ENCODE measurements at regions not wholly inside any gene's neighbourhood (a gene's known extent, or its start where the extent isn't known, plus 50 kb on each side); places are given as distances from the start of the nearest gene placed in this dataset.

DNA sequence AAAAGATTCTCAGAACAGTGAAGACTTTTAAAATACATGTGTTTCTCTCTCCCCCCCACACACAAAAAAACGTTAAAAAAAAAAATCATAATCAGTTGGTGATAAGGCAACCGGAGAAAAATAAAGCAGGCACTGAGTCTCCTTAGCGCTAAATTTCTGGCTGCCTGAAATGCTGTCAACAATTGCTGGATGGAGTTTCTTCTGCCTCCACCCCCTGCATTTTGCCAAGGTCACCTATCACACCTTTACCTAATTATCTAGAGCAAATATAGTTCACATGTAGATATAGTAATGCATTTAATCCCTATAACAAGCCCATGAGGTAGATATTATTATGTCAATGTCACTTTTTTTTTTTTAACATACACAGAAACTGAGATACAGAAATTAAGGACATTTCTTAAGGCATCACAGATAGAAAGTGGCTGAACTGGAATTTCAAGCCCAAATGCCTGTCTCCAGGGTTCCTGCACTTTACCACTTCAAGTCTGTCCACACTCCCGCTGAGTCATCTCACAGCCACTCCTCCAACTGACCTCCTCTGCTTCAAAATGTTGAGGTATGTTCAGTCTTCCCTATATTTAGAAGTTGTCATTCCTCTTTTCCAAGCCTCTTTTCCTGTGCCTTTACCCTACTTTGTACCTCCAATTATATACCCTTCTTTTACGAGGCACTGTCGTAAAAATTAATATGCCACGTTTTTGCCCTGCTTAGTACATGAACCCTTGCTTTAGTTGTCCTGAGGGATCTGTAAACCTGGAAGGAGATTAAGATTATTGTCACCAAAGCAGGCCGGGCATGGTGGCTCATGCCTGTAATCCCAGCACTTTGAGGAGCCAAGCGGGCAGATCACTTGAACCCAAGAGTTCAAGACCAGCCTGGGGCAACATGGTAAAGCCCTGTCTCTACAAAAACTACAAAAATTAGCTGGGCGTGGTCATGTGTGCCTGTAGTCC, 72.8 kb upstream of the MPP7 start:
- Histone ChIP-seq H3K27me3 (ENCODE audit: control insufficient read depth in 1 of 2, insufficient read depth in 2 of 2, low read length in 2 of 2) (no peaks in the 10 kb centered on the region), H3K9me3 (ENCODE audit: low read length) (no peaks in the 10 kb centered on the region), H3K4me3 (replicated peaks in 1 of 3; ENCODE audit: insufficient read depth in 1 of 3, low read depth in 2 of 3, low read length in 3 of 3) (no peak overlapping the region), H3K9ac (ENCODE audit: insufficient read depth, low read depth, low read length) (no peak overlapping the region), H3K4me2 (ENCODE audit: low read depth, low read length) (no peak overlapping the region), H3K36me3 (replicated peaks in 1 of 2; ENCODE audit: control insufficient read depth in 1 of 2, insufficient read depth in 2 of 2, low read length in 2 of 2) (no peaks in the 10 kb centered on the region), H3K79me2 (ENCODE audit: insufficient read depth, low read length) (no peaks in the 10 kb centered on the region), H4K20me1 (ENCODE audit: insufficient read depth, low read length) (no peaks in the 10 kb centered on the region), H2AFZ (ENCODE audit: low read length) (no peak overlapping the region), H3K27ac (ENCODE audit: extremely low read length, insufficient read depth, low read length) (no peak overlapping the region), H3K4me1 (ENCODE audit: insufficient read depth, low read length) (peaks cover 56% of the 10 kb centered on the region)
- ATAC-seq (no peak), FAIRE-seq (no peak), DNase-seq (ENCODE audit: low spot score) (no peak)
- WGBS (ENCODE audit: low lambda C conversion rate), result 76% methylated on average over 10 of the region's 10 CpGs
- ChIA-PET CTCF (ENCODE audit: low intra/inter-chr PET ratio, low total read pairs) (no interaction called here), POLR2A (no interaction called here)
- intact Hi-C loops (cut with micrococcal nuclease; ENCODE audit: unreplicated experiment), result no loop called here
- no TSS peak for BruUV-seq (replicated peaks)
- TF ChIP-seq SSRP1 (CRISPR knock-in tag; IDR thresholded peaks at IDR 0.05) (no peak), NFE2L2 (IDR thresholded peaks at IDR 0.05; ENCODE audit: low read length) (peak; percentile 36; the same call in 1 of the 2 replicates), FOSL2 (CRISPR knock-in tag; IDR thresholded peaks at IDR 0.05) (peak; percentile 22; the same call in 1 of the 2 replicates)
- in situ Hi-C loops (cut with HindIII; ENCODE audit: extremely low pct_ligation_motif_present, low pct_unique_long_range_greater_than_20kb), result loop anchor here (25.0 kb wide), 2 partner anchors 638 to 813 kb away; partner anchors contain the start of gene MKX

DNA sequence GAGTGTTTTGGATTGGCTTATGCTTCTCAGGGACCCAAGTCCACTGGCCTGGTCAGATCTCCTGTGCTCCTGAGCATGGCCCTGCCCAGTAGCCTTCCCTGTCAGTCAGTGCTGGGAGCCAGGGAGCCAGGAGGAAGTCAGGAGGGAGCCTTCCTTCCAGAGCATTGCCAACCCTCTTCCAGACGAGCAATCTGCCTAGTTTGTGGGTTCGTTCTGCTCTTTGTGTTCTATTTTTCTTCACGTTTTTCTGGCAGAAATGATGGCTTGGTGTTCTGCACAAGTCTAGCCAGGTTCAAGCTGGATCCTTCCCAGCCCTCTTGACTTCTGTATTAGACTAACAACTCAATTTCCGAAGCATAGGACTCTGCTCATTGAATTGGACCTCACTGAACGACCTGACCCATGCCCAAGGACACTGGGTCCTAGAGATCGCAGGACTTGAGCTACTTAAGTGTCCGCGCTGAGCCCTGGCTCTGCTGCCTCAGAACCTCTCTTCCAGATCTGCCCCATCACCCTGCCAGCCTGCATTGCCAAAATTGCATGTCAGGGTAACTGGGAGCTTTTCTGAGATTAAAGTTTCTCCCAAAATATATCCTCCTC, 76.2 kb upstream of the MPP7 start:
- H3K4me3 ChIP-seq (replicated peaks in 1 of 3; ENCODE audit: insufficient read depth in 1 of 3, low read depth in 2 of 3, low read length in 3 of 3), result no peak overlapping the region
- ChIA-PET POLR2A (interaction anchor here (3.1 kb wide), 1 partner anchor 76 kb away, joined by 30 read pairs; the partner anchor contains the start of gene MPP7), CTCF (ENCODE audit: low intra/inter-chr PET ratio, low total read pairs) (no interaction called here)
- H3K4me1 ChIP-seq (ENCODE audit: insufficient read depth, low read length), result peaks cover 69% of the 10 kb centered on the region
- 85% methylated on average over 8 of the region's 8 CpGs for WGBS (ENCODE audit: low lambda C conversion rate)
- no peak overlapping the region for H2AFZ ChIP-seq (ENCODE audit: low read length)
- 0 out of 2 replicates have a peak, but pooled peaks have one; percentile 16 for TF ChIP-seq ZBTB38 (CRISPR knock-in tag; IDR thresholded peaks at IDR 0.05)
- no peak for TF ChIP-seq ZNF296 (CRISPR knock-in tag; conservative IDR thresholded peaks at IDR 0.05)
- TF ChIP-seq, protein P1, sequence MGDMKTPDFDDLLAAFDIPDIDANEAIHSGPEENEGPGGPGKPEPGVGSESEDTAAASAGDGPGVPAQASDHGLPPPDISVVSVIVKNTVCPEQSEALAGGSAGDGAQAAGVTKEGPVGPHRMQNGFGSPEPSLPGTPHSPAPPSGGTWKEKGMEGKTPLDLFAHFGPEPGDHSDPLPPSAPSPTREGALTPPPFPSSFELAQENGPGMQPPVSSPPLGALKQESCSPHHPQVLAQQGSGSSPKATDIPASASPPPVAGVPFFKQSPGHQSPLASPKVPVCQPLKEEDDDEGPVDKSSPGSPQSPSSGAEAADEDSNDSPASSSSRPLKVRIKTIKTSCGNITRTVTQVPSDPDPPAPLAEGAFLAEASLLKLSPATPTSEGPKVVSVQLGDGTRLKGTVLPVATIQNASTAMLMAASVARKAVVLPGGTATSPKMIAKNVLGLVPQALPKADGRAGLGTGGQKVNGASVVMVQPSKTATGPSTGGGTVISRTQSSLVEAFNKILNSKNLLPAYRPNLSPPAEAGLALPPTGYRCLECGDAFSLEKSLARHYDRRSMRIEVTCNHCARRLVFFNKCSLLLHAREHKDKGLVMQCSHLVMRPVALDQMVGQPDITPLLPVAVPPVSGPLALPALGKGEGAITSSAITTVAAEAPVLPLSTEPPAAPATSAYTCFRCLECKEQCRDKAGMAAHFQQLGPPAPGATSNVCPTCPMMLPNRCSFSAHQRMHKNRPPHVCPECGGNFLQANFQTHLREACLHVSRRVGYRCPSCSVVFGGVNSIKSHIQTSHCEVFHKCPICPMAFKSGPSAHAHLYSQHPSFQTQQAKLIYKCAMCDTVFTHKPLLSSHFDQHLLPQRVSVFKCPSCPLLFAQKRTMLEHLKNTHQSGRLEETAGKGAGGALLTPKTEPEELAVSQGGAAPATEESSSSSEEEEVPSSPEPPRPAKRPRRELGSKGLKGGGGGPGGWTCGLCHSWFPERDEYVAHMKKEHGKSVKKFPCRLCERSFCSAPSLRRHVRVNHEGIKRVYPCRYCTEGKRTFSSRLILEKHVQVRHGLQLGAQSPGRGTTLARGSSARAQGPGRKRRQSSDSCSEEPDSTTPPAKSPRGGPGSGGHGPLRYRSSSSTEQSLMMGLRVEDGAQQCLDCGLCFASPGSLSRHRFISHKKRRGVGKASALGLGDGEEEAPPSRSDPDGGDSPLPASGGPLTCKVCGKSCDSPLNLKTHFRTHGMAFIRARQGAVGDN (CRISPR knock-in tag; IDR thresholded peaks at IDR 0.05), result peak; percentile 27; the same call in 1 of the 2 replicates
- DNase-seq (ENCODE audit: low spot score) (no peak), FAIRE-seq (no peak), ATAC-seq (no peak)
- in situ Hi-C loops (cut with HindIII; ENCODE audit: extremely low pct_ligation_motif_present, low pct_unique_long_range_greater_than_20kb) (loop anchor here (25.0 kb wide), 2 partner anchors 642 to 817 kb away; partner anchors contain the start of gene MKX), intact Hi-C loops (cut with micrococcal nuclease; ENCODE audit: unreplicated experiment) (no loop called here)
- H3K36me3 ChIP-seq (replicated peaks in 1 of 2; ENCODE audit: control insufficient read depth in 1 of 2, insufficient read depth in 2 of 2, low read length in 2 of 2), result no peaks in the 10 kb centered on the region
- H3K9me3 ChIP-seq (ENCODE audit: low read length), result no peaks in the 10 kb centered on the region
- no peaks in the 10 kb centered on the region for H4K20me1 ChIP-seq (ENCODE audit: insufficient read depth, low read length)
- no peak overlapping the region for H3K4me2 ChIP-seq (ENCODE audit: low read depth, low read length)
- H3K9ac ChIP-seq (ENCODE audit: insufficient read depth, low read depth, low read length), result 0 out of 2 replicates have a peak overlapping the region, but pooled peaks have one; percentile 0
- no peaks in the 10 kb centered on the region for H3K79me2 ChIP-seq (ENCODE audit: insufficient read depth, low read length)
- no TSS peak for BruUV-seq (replicated peaks)
- H3K27ac ChIP-seq (ENCODE audit: extremely low read length, insufficient read depth, low read length), result peak overlapping the region; percentile 89
- H3K27me3 ChIP-seq (ENCODE audit: control insufficient read depth in 1 of 2, insufficient read depth in 2 of 2, low read length in 2 of 2), result no peaks in the 10 kb centered on the region

Measured in HepG2 (cell line).